WTC11 (cell line): ENCODE measurements at regions not wholly inside any gene's neighbourhood (a gene's known extent, or its start where the extent isn't known, plus 50 kb on each side); places are given as distances from the start of the nearest gene placed in this dataset.

ENCODE experiments used
- ATF1 ChIP-seq: sonication (generic); formaldehyde crosslinking; IDR thresholded peaks from 2 replicates; pipeline ENCODE4 v1.8.1; 2023; ENCODE audit warnings: mild to moderate bottlenecking, moderate library complexity, missing genetic modification reagents
- CTCF ChIP-seq: fragments of 200-600 bp; IDR thresholded peaks from 2 replicates; pipeline ENCODE4 v1.8.0; 2022; ENCODE audit warnings: antibody characterized with exemption
- E2F4 ChIP-seq: sonication (generic); formaldehyde crosslinking; IDR thresholded peaks from 2 replicates; pipeline ENCODE4 v1.8.1; 2022; ENCODE audit warnings: low read depth, mild to moderate bottlenecking, moderate library complexity, missing genetic modification reagents, borderline replicate concordance
- E2F5 ChIP-seq: sonication (generic); formaldehyde crosslinking; IDR thresholded peaks from 2 replicates; pipeline ENCODE4 v1.8.1; 2022; ENCODE audit warnings: mild to moderate bottlenecking, moderate library complexity, missing genetic modification reagents
- ESRRA ChIP-seq: sonication (generic); formaldehyde crosslinking; IDR thresholded peaks from 2 replicates; pipeline ENCODE4 v1.8.1; 2022; ENCODE audit warnings: mild to moderate bottlenecking, missing genetic modification reagents, borderline replicate concordance
- FOXJ3 ChIP-seq: sonication (generic); formaldehyde crosslinking; IDR thresholded peaks from 2 replicates; pipeline ENCODE4 v1.9.0; 2021; ENCODE audit warnings: missing genetic modification reagents, mild to moderate bottlenecking, borderline replicate concordance
- IRF2 ChIP-seq: sonication (generic); formaldehyde crosslinking; IDR thresholded peaks from 2 replicates; pipeline ENCODE4 v1.8.0; 2022; ENCODE audit warnings: low read depth, missing genetic modification reagents, borderline replicate concordance
- JAZF1 ChIP-seq: fragments of 250-450 bp; sonication (Bioruptor Pico); IDR thresholded peaks from 2 replicates; pipeline ENCODE4 v1.9.0; 2021; ENCODE audit warnings: moderate library complexity, mild to moderate bottlenecking, inconsistent platforms
- KAT7 ChIP-seq: sonication (generic); formaldehyde crosslinking; IDR thresholded peaks from 2 replicates; pipeline ENCODE4 v1.8.1; 2023; ENCODE audit warnings: missing genetic modification reagents, mild to moderate bottlenecking, borderline replicate concordance
- NR1H2 ChIP-seq: sonication (generic); formaldehyde crosslinking; IDR thresholded peaks from 2 replicates; pipeline ENCODE4 v1.9.0; 2021; ENCODE audit warnings: mild to moderate bottlenecking, moderate library complexity, missing genetic modification reagents
- RELA ChIP-seq: sonication (generic); formaldehyde crosslinking; IDR thresholded peaks from 2 replicates; pipeline ENCODE4 v1.8.1; 2022; ENCODE audit warnings: missing genetic modification reagents, mild to moderate bottlenecking, borderline replicate concordance
- SOX15 ChIP-seq: fragments of 250-450 bp; sonication (Bioruptor Pico); IDR thresholded peaks from 2 replicates; pipeline ENCODE4 v1.9.0; 2021; ENCODE audit warnings: mild to moderate bottlenecking
- TF ChIP-seq, protein P1 (sequence below): sonication (generic); formaldehyde crosslinking; IDR thresholded peaks from 2 replicates; pipeline ENCODE4 v1.8.1; 2023; ENCODE audit warnings: mild to moderate bottlenecking, missing genetic modification reagents, moderate library complexity

DNA sequence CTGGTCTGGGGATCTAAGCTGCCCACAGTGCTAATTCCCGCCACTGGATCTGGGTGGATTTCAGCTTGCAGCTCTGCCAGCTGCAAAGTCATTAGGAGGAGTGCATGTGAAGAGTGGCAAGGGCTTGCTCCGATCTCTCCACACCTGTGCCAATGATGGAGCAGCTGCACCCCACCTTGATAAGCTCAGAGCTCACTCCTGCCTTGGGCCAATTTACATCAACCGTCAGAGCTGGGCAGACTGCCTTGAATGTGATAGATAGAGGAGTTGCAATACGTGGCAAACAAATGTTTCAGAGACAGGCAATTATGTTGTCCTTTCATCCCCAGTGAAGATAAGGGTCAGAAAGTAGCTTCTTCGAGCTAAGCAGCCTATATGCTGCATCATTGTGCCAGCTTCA lies 379.9 kb downstream of the SH2D4B start:
- TF ChIP-seq E2F4 (CRISPR knock-in tag): no peak
- TF ChIP-seq SOX15 (CRISPR knock-in tag): no peak
- no peak for TF ChIP-seq IRF2
- no peak for TF ChIP-seq ATF1 (CRISPR knock-in tag)
- no peak for TF ChIP-seq CTCF
- TF ChIP-seq JAZF1: no peak
- no peak for TF ChIP-seq E2F5 (CRISPR knock-in tag)
- no peak for TF ChIP-seq ESRRA (CRISPR knock-in tag)
- no peak for TF ChIP-seq FOXJ3
- TF ChIP-seq, protein P1, sequence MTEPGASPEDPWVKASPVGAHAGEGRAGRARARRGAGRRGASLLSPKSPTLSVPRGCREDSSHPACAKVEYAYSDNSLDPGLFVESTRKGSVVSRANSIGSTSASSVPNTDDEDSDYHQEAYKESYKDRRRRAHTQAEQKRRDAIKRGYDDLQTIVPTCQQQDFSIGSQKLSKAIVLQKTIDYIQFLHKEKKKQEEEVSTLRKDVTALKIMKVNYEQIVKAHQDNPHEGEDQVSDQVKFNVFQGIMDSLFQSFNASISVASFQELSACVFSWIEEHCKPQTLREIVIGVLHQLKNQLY (CRISPR knock-in tag): no peak
- no peak for TF ChIP-seq NR1H2 (CRISPR knock-in tag)
- TF ChIP-seq RELA (CRISPR knock-in tag): no peak
- no peak for TF ChIP-seq KAT7
